22Rv1 (cell line): ENCODE measurements at regions not wholly inside any gene's neighbourhood (a gene's known extent, or its start where the extent isn't known, plus 50 kb on each side); places are given as distances from the start of the nearest gene placed in this dataset.

ENCODE experiments used
- CTCF ChIP-seq: fragments of 450-650 bp; IDR thresholded peaks from 2 replicates; pipeline ENCODE4 v1.5.1; 2017; ENCODE audit warnings: mild to moderate bottlenecking
- ZFX ChIP-seq: fragments of 450-650 bp; IDR thresholded peaks from 2 replicates; pipeline ENCODE4 v1.6.1; 2017; ENCODE audit warnings: antibody characterized with exemption, borderline replicate concordance

GRCh38 chr3:187798531-187799530 is 53.6 kb upstream of the BCL6 start:
- TF ChIP-seq CTCF (no peak), ZFX (no peak)
